Fibroblast of lung (primary cell): ENCODE measurements at regions not wholly inside any gene's neighbourhood (a gene's known extent, or its start where the extent isn't known, plus 50 kb on each side); places are given as distances from the start of the nearest gene placed in this dataset.

Source experiments
- DNase-seq, 2 donors: peaks; one replicate each; pipeline versions ENCODE4 v3.0.0 to v3.0.0-alpha.2; 2010; ENCODE audit warnings: low read depth in 2 of 2
- H2AFZ ChIP-seq: 2 replicates; pipeline ENCODE4 v1.5.1; 2012; ENCODE audit warnings: low read length, control low read depth, inconsistent platforms
- H3K27ac ChIP-seq: 2 replicates; pipeline ENCODE4 v1.5.1; 2011; ENCODE audit warnings: low read length, control low read depth; ENCODE audit not compliant: insufficient read depth
- H3K27me3 ChIP-seq: 2 replicates; pipeline ENCODE4 v1.5.1; 2011; ENCODE audit warnings: mild to moderate bottlenecking, low read length; ENCODE audit not compliant: control insufficient read depth, insufficient read depth
- H3K36me3 ChIP-seq: 2 replicates; pipeline ENCODE4 v1.5.1; 2011; ENCODE audit warnings: low read length; ENCODE audit not compliant: control insufficient read depth, insufficient read depth
- H3K4me1 ChIP-seq: 2 replicates; pipeline ENCODE4 v1.5.1; 2011; ENCODE audit warnings: low read length; ENCODE audit not compliant: control insufficient read depth, insufficient read depth; ENCODE audit errors: extremely low read depth
- H3K4me2 ChIP-seq: 2 replicates; pipeline ENCODE4 v1.5.1; 2011; ENCODE audit warnings: low read length, control low read depth; ENCODE audit not compliant: insufficient read depth; ENCODE audit errors: extremely low read depth
- H3K4me3 ChIP-seq, 4 experiments: fragments of 200-600 bp in 1 of 4; sonication (generic) in 1 of 4; replicated peaks in 1 of 4; 2 replicates each; pipeline ENCODE4 v1.5.1; 2011 to 2016; ENCODE audit warnings: low read length in 4 of 4, low read depth in 3 of 4, mild to moderate bottlenecking in 3 of 4, control low read depth in 2 of 4, inconsistent platforms in 1 of 4, mixed read lengths in 1 of 4; ENCODE audit not compliant: insufficient read depth in 1 of 4; ENCODE audit errors: control extremely low read depth in 1 of 4
- H3K79me2 ChIP-seq: 2 replicates; pipeline ENCODE4 v1.5.1; 2012; ENCODE audit warnings: mild to moderate bottlenecking, low read length, inconsistent platforms; ENCODE audit not compliant: control insufficient read depth, insufficient read depth
- H3K9ac ChIP-seq: 2 replicates; pipeline ENCODE4 v1.5.1; 2011; ENCODE audit warnings: mild to moderate bottlenecking, low read length, control low read depth; ENCODE audit not compliant: insufficient read depth
- H3K9me3 ChIP-seq: 2 replicates; pipeline ENCODE4 v1.5.1; 2012; ENCODE audit warnings: low read depth, low read length; ENCODE audit not compliant: control insufficient read depth, insufficient read depth
- H4K20me1 ChIP-seq: 2 replicates; pipeline ENCODE4 v1.5.1; 2011; ENCODE audit warnings: low read length; ENCODE audit not compliant: control insufficient read depth, insufficient read depth; ENCODE audit errors: extremely low read depth
- CTCF ChIP-seq, 2 donors: IDR thresholded peaks in 1 of 2; conservative IDR thresholded peaks in 1 of 2; 1 replicate in 1 of 2; 2 replicates in 1 of 2; pipeline ENCODE4 v1.5.1; 2011 to 2012; ENCODE audit warnings: low read length in 2 of 2, control low read depth in 1 of 2, inconsistent platforms in 1 of 2, low read depth in 1 of 2, mild to moderate bottlenecking in 1 of 2
- EZH2 ChIP-seq: IDR thresholded peaks from 2 replicates; pipeline ENCODE4 v1.5.1; 2012; ENCODE audit warnings: low read length, control low read depth, mild to moderate bottlenecking; ENCODE audit errors: missing control alignments

DNA sequence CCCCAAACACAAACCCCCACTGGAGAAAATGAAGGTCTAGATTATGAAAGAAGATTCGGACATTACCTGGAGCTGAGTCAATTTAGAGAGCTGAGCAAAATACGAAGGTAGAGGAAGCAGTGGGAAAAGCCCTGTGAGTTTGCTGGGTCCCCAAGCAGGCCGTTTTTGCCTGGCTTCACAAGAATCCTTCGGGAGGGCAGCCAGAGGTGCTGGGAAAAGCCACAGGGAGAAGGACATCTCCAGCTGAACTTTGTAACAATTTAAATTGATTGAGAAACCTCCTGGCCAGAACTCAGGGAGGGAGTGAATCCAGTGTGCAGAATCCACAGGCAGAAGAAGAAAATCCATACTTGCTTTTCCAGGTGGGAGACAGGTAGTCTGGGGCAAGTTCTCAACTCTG is 319.1 kb upstream of the CT83 start:
- Histone ChIP-seq H2AFZ (no peak overlapping the region), H3K4me1 (no peaks in the 10 kb centered on the region), H3K4me3 (no peak overlapping the region), H3K27ac (no peak overlapping the region), H3K9ac (no peak overlapping the region), H3K4me2 (no peak overlapping the region), H3K79me2 (no peaks in the 10 kb centered on the region), H3K9me3 (no peaks in the 10 kb centered on the region), H3K27me3 (no peaks in the 10 kb centered on the region), H3K36me3 (no peaks in the 10 kb centered on the region), H4K20me1 (no peaks in the 10 kb centered on the region)
- no peak for TF ChIP-seq CTCF (conservative IDR thresholded peaks at IDR 0.05 in 1 of 2, IDR thresholded peaks at IDR 0.05 in 1 of 2; ENCODE audit: low read depth in 1 of 2, low read length in 2 of 2)
- no peak for TF ChIP-seq EZH2
- no peak for DNase-seq

- no peak overlapping the region for H3K9ac ChIP-seq
- no peaks in the 10 kb centered on the region for H4K20me1 ChIP-seq
- H2AFZ ChIP-seq: no peak overlapping the region
- no peak overlapping the region for H3K27ac ChIP-seq
- no peaks in the 10 kb centered on the region for H3K27me3 ChIP-seq
- H3K36me3 ChIP-seq: no peaks in the 10 kb centered on the region
- DNase-seq: no peak
- no peak overlapping the region for H3K4me2 ChIP-seq
- H3K9me3 ChIP-seq: no peaks in the 10 kb centered on the region
- no peaks in the 10 kb centered on the region for H3K79me2 ChIP-seq
- H3K4me1 ChIP-seq: no peaks in the 10 kb centered on the region
- H3K4me3 ChIP-seq: no peak overlapping the region
- TF ChIP-seq EZH2 (no peak), CTCF (conservative IDR thresholded peaks at IDR 0.05 in 1 of 2, IDR thresholded peaks at IDR 0.05 in 1 of 2; ENCODE audit: low read depth in 1 of 2, low read length in 2 of 2) (no peak)
Measured at GRCh38 chrX:116757491-116757890, 294.7 kb upstream of the CT83 start.

GRCh38 chrX:116756958-116757357 is 294.2 kb upstream of the CT83 start:
- H3K27ac ChIP-seq: no peak overlapping the region
- H3K27me3 ChIP-seq: no peaks in the 10 kb centered on the region
- H3K9me3 ChIP-seq: no peaks in the 10 kb centered on the region
- no peak overlapping the region for H3K4me2 ChIP-seq
- H3K36me3 ChIP-seq: no peaks in the 10 kb centered on the region
- no peaks in the 10 kb centered on the region for H3K4me1 ChIP-seq
- no peaks in the 10 kb centered on the region for H3K79me2 ChIP-seq
- TF ChIP-seq EZH2 (no peak), CTCF (conservative IDR thresholded peaks at IDR 0.05 in 1 of 2, IDR thresholded peaks at IDR 0.05 in 1 of 2; ENCODE audit: low read depth in 1 of 2, low read length in 2 of 2) (no peak)
- H3K4me3 ChIP-seq: no peak overlapping the region
- DNase-seq: no peak
- H4K20me1 ChIP-seq: no peaks in the 10 kb centered on the region
- no peak overlapping the region for H3K9ac ChIP-seq
- no peak overlapping the region for H2AFZ ChIP-seq
